CD4-positive, alpha-beta T cell treated with Interleukin-6 for 4 hours (primary cell): ENCODE measurements at regions not wholly inside any gene's neighbourhood (a gene's known extent, or its start where the extent isn't known, plus 50 kb on each side); places are given as distances from the start of the nearest gene placed in this dataset.
A peak's percentile ranks its signal among the peaks of the same experiment; 100 is the strongest.
"Not testable (repeated sequence)": the region's sequence is repeated elsewhere in the genome, so short reads cannot be mapped to it uniquely, and the experiment has no call there.

Experiments used
- DNase-seq: peaks from one replicate; pipeline ENCODE4 v3.0.0-alpha.2; 2020; ENCODE audit warnings: mixed read lengths

- DNase-seq = no peak
These were observed 51.7 kb downstream of the FAM50B start for GRCh38 chr6:3900744-3901336.

DNA sequence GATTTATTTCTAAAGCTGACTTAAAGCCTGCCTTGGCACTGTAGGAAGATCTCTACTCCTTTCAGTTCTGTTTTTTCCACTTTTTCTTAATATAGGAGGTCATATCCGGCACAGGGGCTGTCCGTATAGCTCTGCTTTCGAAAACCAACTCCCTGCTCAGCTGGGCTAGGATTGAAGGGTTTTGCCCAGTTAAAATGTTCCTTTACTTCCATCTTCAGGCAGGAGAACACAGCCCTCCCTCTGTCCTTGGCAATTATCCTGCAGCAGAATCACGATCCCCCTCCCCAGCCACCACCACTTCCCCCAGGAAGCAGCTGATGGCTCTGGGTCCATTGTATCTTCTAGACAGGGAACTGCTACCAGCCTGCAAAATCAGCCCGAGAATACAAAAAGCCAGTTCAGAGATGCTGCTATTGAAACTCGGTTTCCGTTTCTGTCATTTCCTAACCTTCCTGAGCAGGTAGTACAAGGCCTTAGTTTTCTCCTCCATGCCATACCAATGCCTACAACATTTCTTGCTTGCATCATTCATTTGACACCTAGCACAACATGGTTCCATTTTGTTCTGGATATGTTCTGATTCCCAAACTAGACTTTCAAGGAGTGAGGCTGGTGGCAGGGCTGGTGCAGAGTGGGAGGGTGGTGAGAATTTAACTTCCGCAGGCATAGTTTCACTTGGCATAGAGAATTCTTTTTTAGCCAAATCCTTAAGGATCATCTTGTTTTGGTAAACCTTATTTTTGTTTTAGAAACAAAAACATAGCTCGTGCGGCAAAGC is 53.9 kb downstream of the FAM50B start:
- no peak for DNase-seq

DNA sequence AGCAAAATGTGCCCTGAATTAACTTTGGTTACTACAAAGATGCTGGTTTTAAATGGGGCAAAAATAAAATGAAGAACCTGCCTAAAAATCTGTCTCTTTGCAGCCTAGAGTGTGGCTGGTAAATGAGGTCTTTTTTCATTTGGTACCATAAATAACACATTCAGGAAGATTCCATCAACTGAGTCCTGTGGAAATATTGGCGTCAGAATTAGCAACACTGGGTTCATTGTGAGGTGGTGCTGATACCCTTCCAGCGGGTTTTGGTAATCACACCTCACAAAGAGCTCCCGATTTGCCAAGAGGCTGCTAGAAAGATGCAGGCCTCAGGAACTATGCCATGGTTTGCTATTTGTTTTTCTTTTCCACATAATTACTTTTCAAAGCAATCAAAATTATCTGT is 55.3 kb downstream of the FAM50B start:
- DNase-seq = no peak

DNA sequence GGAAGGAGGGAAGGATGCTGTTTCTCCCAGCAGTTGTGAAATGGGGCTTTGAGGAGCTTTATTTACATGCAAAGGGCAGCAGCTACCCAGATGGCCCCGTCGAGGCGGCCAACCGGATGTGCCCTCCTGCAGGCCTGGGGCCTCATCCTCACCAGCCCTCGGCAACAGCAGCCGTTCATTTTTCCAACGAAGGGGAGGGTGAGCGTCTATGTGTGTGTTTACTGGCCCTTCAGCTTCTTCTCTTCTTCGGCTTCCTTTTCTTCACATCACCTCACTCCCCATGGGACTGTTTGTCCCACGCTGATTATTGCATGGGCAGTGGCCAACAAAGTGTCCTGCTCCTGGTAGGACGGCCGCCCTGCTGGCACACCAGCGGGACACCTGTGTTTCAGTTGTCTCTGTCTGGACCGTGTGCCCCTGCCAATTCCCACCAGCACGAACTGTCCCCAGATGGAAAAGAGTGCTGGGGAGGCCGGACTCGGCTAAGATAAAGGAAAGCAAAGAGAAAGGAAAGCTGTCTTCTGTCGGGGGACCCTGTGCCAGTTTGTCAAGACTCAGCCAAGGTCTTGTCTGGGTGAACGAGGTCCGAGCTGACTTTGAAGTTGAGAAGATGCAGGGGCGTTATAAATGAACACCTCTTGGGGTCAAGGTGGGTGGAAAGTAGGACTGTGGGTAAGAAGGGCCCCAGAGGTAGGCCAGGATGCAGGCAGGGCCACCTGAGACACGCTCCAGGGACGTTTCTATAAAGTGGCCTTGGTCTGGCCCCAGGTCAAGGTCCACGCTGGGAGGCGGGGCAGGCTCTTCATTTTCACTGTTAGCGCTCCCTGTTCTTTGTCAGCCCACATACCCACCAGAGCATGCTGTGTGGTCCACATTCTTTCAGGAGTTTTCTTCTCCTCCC is 57.0 kb downstream of the FAM50B start:
- no peak for DNase-seq

GRCh38 chr6:3906846-3907151 is 57.6 kb downstream of the FAM50B start:
- DNase-seq = no peak

DNA sequence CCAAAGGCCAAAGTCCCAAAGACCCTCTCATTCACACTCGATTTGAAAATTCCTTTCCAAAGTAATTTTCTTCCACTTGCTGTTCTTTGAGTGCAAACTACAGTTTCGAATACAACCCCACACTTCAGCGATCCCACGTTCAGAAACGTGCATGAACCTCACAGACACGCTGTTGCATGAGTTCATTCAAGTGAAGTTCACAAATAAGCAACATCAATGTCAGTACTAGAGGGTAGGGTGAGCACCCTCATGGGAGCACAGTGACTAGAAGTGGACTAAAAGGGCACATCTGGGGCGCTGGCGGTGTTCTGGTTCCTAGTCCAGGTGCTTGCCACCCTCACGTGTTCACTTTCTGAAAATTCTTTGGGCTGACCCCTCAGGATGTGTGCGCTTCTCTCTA is 59.0 kb downstream of the FAM50B start:
- no peak for DNase-seq

DNA sequence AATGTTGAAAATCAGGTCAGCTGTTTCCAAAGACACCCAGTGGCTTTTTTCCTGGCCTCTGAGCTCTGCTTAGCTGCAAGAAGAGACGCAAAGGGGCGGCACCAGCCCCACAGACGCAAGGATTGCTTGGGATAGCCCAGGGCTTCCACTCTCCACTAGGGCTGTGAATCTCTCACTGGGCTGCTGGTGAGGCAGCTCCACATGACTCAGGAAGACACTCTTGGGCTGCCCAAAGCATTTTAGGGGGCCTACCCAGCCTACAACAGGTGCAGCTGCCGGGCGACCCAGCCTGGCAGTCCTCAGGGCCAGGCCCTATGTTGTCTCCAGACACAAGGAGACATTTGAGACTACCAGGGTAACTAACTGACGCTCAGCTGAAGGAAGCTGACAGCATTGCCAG is 59.8 kb downstream of the FAM50B start:
- no peak for DNase-seq

DNA sequence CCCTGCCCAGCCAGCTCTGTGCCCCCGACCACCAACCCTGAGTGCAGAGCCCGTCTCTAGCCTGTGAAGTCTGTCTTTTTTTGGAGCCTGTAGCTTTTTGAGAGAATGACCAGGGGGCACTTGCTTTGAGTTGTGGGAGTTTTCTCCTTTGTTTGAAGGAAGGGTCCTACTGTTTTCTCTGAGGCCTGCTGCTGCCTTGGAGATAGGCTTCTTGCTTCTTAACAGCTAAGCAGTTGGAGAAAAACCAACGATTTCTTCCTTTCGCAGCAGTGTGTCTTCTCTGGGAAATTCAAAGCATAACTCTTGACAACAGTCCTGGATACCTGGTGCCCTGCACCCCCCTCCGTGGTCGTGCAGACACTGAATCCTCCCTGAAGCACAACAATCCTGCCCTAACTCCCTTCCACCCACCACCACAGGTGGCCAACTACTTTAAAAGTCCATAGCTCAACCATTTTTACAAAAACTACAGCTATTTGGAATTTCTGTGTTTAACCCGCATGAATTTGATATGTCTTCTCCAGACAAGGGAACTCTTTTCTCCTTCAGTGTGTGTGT is 61.0 kb downstream of the FAM50B start:
- no peak for DNase-seq

DNA sequence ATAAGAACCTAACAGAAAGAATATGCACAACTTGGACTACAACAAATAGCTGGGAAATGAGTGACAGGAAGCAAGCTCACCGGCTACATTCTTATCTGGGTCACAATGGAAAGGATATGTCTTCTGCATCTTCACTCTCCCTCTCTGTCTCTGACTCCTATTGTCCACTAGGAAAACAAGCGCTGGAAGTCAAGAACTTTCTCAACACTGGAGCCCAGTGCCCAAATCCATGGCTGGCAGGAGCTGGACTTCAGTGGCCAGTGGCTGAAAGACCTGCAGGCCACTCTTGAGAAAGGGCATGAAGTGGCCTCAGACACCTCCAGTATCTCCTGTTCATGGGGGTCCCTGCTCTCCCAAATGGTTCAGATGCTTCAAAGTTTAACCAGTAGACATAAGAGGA is 62.0 kb downstream of the FAM50B start:
- DNase-seq = no peak

DNA sequence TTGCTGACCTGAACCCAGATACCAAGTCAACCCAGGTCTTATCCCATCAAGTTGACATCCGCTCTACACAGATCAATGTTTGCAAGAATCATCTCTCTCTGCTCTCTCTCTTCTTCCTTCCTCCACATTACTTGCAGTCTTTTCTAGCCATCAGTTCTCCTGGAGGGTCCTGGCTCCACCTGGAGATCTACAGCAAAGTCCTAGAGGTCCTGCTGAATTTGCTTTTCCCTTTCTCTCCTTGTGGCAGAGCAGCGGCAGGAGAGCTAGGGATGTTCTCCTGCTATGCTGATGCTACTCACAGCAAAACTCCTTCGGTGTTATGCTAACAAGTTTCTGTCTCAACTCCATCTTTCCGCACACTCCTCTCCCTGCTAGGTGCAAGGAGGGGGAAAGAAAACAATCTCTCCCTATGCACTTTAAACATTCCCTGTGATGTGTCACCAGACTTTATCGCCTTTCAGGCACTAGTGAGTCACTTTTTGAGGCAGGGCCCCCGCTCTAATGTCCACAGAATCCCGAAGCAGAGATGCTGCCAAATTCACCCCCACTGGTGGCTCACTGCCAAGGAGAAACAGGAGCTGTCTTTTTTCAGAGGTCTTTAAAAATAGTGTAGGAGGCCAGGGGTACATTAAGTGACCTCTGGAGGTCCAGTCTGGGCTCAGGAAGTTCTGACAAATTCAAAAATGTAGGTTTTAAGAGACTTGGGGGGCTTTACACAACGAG is 62.6 kb downstream of the FAM50B start:
- DNase-seq = no peak

- DNase-seq = no peak
These were observed 63.3 kb downstream of the FAM50B start for GRCh38 chr6:3912361-3913076.

DNA sequence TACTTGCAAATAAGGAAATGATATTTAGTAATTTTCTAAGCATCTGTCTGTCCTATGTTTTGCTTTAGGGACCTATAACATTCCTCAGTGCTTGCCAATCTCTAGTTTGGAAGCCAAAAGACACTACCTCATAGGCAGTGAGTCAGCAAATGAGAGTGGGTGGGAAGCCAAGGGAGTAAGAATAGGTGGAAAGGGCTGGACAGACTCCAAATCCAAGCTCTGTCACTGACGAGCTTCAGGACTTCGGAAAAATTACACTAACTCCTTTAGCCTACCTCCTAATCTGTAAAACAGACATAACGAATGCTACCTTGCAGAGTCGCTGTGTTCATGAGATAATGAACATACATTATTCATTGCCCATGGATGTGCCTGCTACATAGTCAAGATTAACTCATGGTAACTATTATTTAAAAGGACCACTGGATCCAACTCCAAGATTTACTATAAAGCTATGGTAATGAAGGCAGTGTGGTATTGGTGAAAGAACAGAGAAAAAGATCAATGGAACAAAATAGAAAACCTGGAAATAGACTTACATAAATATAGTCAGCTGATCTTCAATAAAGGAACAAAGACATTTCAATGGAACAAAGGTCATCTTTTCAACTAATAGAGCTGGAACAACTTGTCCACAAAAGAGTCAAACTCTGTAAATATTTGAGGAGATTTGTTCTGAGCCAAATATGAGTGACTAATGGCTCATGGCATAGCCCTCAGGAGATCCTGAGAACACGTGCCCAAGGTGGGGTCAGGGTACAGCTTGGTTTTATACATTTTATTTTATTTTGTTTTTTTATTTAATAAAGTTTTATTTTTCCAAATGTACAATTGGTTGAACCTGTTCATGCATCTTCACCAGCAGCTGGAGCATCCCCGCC is 64.1 kb downstream of the FAM50B start:
- no peak for DNase-seq

GRCh38 chr6:3913958-3914337 is 64.8 kb downstream of the FAM50B start:
- no peak for DNase-seq

DNA sequence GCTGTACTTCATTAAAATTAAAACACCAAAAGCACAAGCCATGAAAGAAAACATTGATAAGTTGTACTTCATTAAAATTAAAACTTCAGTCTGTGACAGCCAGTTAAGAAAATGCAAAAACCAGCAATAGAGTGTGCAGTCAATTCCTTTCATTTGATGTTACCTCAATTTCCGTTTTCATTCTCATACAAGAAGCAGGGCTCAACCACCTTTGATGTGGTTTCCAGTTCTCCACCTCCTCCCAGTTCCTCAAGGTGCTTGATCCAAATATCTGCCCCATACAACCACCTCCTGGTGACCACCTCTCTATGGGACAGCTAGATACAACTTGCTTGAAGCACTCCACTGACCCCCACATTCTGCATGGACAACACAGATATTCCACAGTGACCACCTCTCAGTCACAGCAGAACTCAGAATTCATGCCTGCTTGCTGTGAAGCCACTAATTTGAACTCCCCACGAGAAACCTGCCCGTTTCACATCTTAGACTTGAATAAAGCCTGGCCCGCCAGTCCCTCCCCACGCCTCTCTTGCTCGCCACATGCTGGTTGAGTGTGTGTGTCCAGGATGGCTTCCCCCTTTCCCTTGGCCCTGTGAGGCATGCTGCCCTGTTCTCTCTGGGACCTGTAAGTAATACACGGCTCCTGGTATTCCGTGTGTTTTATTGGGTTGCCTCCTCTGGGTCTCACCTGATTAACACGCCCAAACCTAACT is 66.1 kb downstream of the FAM50B start:
- peak; percentile 38 for DNase-seq

- DNase-seq = no peak
These were observed 67.0 kb downstream of the FAM50B start for GRCh38 chr6:3916211-3916610.

- not testable (repeated sequence) for DNase-seq
These were observed 67.6 kb downstream of the FAM50B start for GRCh38 chr6:3916749-3917148.

DNA sequence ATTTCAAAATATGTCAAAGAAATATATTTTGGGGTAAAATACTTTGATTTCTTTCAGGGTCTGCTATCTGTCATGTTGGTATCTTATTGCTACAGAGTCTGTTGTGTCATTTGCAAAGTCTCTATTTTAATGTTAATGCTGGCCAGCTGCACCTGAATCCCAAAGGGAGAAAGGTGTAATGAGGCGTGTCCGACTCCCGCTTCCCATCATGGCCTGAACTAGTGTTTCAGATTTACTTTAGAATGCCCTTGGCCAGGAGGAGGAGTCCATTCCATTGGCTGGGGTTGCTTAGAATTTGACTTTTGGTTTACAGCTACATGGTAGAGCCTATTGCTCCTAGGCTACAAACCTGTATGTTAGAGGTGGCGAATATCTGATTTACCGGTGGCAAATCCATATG is 69.3 kb downstream of the FAM50B start:
- DNase-seq = no peak

DNA sequence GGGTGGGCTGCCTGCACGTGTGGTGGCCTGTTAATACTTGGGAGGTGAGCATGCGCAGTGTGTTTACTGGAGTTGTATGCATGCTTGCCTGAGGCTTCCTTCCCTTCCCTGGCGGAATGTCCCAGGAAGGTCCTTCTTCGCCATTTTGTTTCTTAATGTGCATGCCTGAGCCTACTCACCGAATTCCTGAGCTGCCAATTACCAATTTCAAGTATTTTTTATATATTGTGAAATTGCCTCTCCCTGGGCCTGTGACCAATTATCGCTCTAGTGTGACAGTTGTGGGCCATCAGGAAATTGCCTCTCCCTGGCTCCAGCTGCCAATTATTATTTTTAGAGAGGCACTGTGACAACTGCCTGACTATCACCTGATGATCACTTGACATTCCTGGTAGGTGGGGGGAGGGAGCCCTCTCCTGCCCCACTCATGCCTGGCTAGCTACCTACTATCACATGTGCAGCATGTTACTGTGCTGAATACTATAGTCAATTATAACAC is 70.0 kb downstream of the FAM50B start:
- DNase-seq = no peak

DNA sequence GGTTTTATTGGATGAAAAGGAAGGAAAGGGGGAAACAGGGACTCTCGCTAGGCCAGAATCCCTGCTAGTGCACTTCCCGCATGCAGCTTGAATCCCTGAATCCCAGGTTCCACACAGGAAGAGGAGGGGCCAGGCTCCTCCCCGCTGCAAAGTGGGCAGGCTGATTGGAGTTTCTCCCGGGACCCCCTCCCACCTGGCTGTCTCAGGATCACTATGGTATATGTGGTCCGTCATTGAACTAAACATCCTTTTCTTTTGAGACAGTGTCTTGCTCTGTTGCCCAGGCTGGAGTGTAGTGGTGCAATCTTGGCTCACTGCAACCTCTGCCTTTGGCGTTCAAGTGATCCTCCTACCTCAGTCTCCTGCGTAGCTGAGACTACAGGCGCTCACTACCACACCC is 70.7 kb downstream of the FAM50B start:
- no peak for DNase-seq

DNA sequence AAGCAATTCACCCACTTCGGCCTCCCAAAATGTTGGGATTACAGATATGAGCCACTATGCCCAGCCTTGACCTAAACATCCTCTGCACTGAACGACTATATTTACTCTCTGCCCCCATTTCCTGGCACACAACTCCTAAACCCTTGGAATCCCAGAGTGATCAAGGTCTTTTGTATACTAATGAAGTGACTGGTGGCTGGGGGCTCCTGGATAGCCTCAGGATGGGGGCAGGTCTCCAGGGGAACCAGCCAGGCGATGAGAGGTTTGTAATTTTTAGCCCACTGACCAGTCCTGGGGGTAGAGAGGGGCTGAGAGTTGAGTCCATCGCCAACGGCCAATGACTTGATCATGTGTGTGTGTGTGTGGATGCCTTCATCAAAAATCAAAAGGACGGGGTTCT is 71.1 kb downstream of the FAM50B start:
- no peak for DNase-seq
